H9 (cell line): ENCODE measurements at regions not wholly inside any gene's neighbourhood (a gene's known extent, or its start where the extent isn't known, plus 50 kb on each side); places are given as distances from the start of the nearest gene placed in this dataset.

Experiments
- DNase-seq: peaks from one replicate; pipeline ENCODE4 v3.0.0-alpha.2; 2017
- H2AFZ ChIP-seq: one replicate; pipeline ENCODE4 v1.6.1; 2013; ENCODE audit warnings: mild to moderate bottlenecking, low read length, control low read depth, moderate library complexity
- H2AK5ac ChIP-seq: 2 replicates; pipeline ENCODE4 v1.6.1; 2013; ENCODE audit warnings: low read length, control low read depth, mixed read lengths; ENCODE audit not compliant: insufficient read length
- H2BK120ac ChIP-seq: one replicate; pipeline ENCODE4 v1.6.1; 2013; ENCODE audit warnings: low read depth, mild to moderate bottlenecking, low read length, control low read depth, inconsistent platforms; ENCODE audit not compliant: poor library complexity, severe bottlenecking
- H2BK12ac ChIP-seq: 2 replicates; pipeline ENCODE4 v1.6.1; 2013; ENCODE audit warnings: low read length, control low read depth, mixed read lengths, low read depth; ENCODE audit not compliant: insufficient read length
- H2BK15ac ChIP-seq: 2 replicates; pipeline ENCODE4 v1.6.1; 2013; ENCODE audit warnings: low read depth, low read length, control low read depth
- H2BK20ac ChIP-seq: one replicate; pipeline ENCODE4 v1.6.1; 2013; ENCODE audit warnings: low read depth, mild to moderate bottlenecking, low read length, control low read depth, inconsistent platforms; ENCODE audit not compliant: poor library complexity, severe bottlenecking
- H2BK5ac ChIP-seq: 2 replicates; pipeline ENCODE4 v1.6.1; 2013; ENCODE audit warnings: low read length, control low read depth, mixed read lengths; ENCODE audit not compliant: insufficient read length
- H3K14ac ChIP-seq: 2 replicates; pipeline ENCODE4 v1.6.1; 2013; ENCODE audit warnings: low read length, control low read depth; ENCODE audit not compliant: insufficient read depth
- H3K18ac ChIP-seq: 2 replicates; pipeline ENCODE4 v1.6.1; 2013; ENCODE audit warnings: low read depth, mild to moderate bottlenecking, mixed read lengths, low read length, control low read depth; ENCODE audit not compliant: insufficient read length
- H3K23ac ChIP-seq: 2 replicates; pipeline ENCODE4 v1.6.1; 2013; ENCODE audit warnings: low read length, control low read depth, mixed read lengths, low read depth; ENCODE audit not compliant: insufficient read length
- H3K23me2 ChIP-seq: 2 replicates; pipeline ENCODE4 v1.6.1; 2013; ENCODE audit warnings: low read depth, mild to moderate bottlenecking, mixed read lengths, low read length, control low read depth; ENCODE audit not compliant: insufficient read length, poor library complexity, severe bottlenecking
- H3K27ac ChIP-seq: 2 replicates; pipeline ENCODE4 v1.5.1; 2013; ENCODE audit warnings: low read length, control low read depth, mixed read lengths, low read depth; ENCODE audit not compliant: insufficient read length
- H3K27me3 ChIP-seq: 2 replicates; pipeline ENCODE4 v1.6.1; 2013; ENCODE audit warnings: low read length, control low read depth, inconsistent platforms; ENCODE audit not compliant: insufficient read depth
- H3K4ac ChIP-seq: 2 replicates; pipeline ENCODE4 v1.6.1; 2013; ENCODE audit warnings: low read depth, mild to moderate bottlenecking, control low read depth, inconsistent platforms, low read length, moderate library complexity
- H3K4me1 ChIP-seq: 2 replicates; pipeline ENCODE4 v1.6.1; 2013; ENCODE audit warnings: low read length, control low read depth, inconsistent platforms; ENCODE audit not compliant: insufficient read depth
- H3K4me2 ChIP-seq: 2 replicates; pipeline ENCODE4 v1.6.1; 2013; ENCODE audit warnings: low read length, control low read depth, mixed read lengths; ENCODE audit not compliant: insufficient read length, insufficient read depth
- H3K56ac ChIP-seq: 2 replicates; pipeline ENCODE4 v1.6.1; 2013; ENCODE audit warnings: low read depth, mild to moderate bottlenecking, mixed read lengths, low read length, control low read depth; ENCODE audit not compliant: insufficient read length
- H3K79me1 ChIP-seq: 2 replicates; pipeline ENCODE4 v1.6.1; 2013; ENCODE audit warnings: low read depth, mild to moderate bottlenecking, moderate library complexity, low read length, control low read depth, inconsistent platforms; ENCODE audit not compliant: insufficient read depth, poor library complexity, severe bottlenecking
- H3K79me2 ChIP-seq: 2 replicates; pipeline ENCODE4 v1.6.1; 2013; ENCODE audit warnings: low read length, control low read depth, inconsistent platforms; ENCODE audit not compliant: insufficient read depth
- H3K9ac ChIP-seq: 2 replicates; pipeline ENCODE4 v1.6.1; 2013; ENCODE audit warnings: low read length, control low read depth, mixed read lengths; ENCODE audit not compliant: insufficient read length; ENCODE audit errors: extremely low read depth
- H3K9me3 ChIP-seq: one replicate; pipeline ENCODE4 v1.6.1; 2013; ENCODE audit warnings: low read depth, low read length, inconsistent platforms; ENCODE audit not compliant: control insufficient read depth
- H3T11ph ChIP-seq: one replicate; pipeline ENCODE4 v1.6.1; 2013; ENCODE audit warnings: mild to moderate bottlenecking, low read length, control low read depth, inconsistent platforms
- H4K20me1 ChIP-seq: one replicate; pipeline ENCODE4 v1.6.1; 2013; ENCODE audit not compliant: control insufficient read depth, insufficient read length, insufficient read depth
- H4K5ac ChIP-seq: 2 replicates; pipeline ENCODE4 v1.6.1; 2013; ENCODE audit warnings: low read depth, mild to moderate bottlenecking, mixed read lengths, low read length, control low read depth; ENCODE audit not compliant: insufficient read length
- H4K8ac ChIP-seq: replicated peaks from 2 replicates; pipeline ENCODE4 v1.6.1; 2013; ENCODE audit warnings: low read length, control low read depth, mixed read lengths, low read depth; ENCODE audit not compliant: insufficient read length
- H4K91ac ChIP-seq: 2 replicates; pipeline ENCODE4 v1.6.1; 2013; ENCODE audit warnings: low read depth, mild to moderate bottlenecking, moderate library complexity, mixed read lengths, low read length, control low read depth; ENCODE audit not compliant: insufficient read length
- H3K27ac Mint-ChIP-seq, 3 experiments: 2 replicates in 2 of 3; 3 replicates in 1 of 3; pipeline ENCODE4 v1.8.0; 2020 to 2021; ENCODE audit warnings: mixed read lengths in 3 of 3, mild to moderate bottlenecking in 1 of 3, moderate library complexity in 1 of 3
- H3K27me3 Mint-ChIP-seq: 2 replicates; pipeline ENCODE4 v1.8.0; 2021; ENCODE audit warnings: low read depth, mild to moderate bottlenecking, moderate library complexity, mixed read lengths
- H3K36me3 Mint-ChIP-seq, 3 experiments: 2 replicates in 2 of 3; 3 replicates in 1 of 3; pipeline ENCODE4 v1.8.0; 2020 to 2021; ENCODE audit warnings: low read depth in 3 of 3, mixed read lengths in 3 of 3; ENCODE audit not compliant: insufficient read depth in 1 of 3
- H3K4me1 Mint-ChIP-seq, 2 experiments: 2 replicates each; pipeline ENCODE4 v1.8.0; 2020; ENCODE audit warnings: mixed read lengths in 2 of 2
- H3K4me3 Mint-ChIP-seq, 2 experiments: 2 replicates in 1 of 2; 3 replicates in 1 of 2; pipeline ENCODE4 v1.8.0; 2020 to 2021; ENCODE audit warnings: mild to moderate bottlenecking in 2 of 2, mixed read lengths in 2 of 2, moderate library complexity in 1 of 2
- H3K9me3 Mint-ChIP-seq, 2 experiments: 2 replicates in 1 of 2; 3 replicates in 1 of 2; pipeline ENCODE4 v1.8.0; 2020; ENCODE audit warnings: mild to moderate bottlenecking in 2 of 2, mixed read lengths in 2 of 2, moderate library complexity in 1 of 2
- WGBS: extraction: QIAGEN DNeasy Blood & Tissue Kit; methylation state at CpG from one replicate; pipeline ENCODE4 v1.1.7; 2013; ENCODE audit warnings: missing lambda C conversion rate, low lambda C conversion rate, mixed read lengths; ENCODE audit not compliant: insufficient read length; ENCODE audit errors: extremely low coverage; 5-methylcytosine and 5-hydroxymethylcytosine counted together
- TF ChIP-seq, protein P1 (sequence below): fragments of 200-600 bp; sonication (generic); conservative IDR thresholded peaks from 3 replicates; pipeline ENCODE4 v1.8.0; 2021; ENCODE audit warnings: antibody characterized with exemption, mild to moderate bottlenecking

DNA sequence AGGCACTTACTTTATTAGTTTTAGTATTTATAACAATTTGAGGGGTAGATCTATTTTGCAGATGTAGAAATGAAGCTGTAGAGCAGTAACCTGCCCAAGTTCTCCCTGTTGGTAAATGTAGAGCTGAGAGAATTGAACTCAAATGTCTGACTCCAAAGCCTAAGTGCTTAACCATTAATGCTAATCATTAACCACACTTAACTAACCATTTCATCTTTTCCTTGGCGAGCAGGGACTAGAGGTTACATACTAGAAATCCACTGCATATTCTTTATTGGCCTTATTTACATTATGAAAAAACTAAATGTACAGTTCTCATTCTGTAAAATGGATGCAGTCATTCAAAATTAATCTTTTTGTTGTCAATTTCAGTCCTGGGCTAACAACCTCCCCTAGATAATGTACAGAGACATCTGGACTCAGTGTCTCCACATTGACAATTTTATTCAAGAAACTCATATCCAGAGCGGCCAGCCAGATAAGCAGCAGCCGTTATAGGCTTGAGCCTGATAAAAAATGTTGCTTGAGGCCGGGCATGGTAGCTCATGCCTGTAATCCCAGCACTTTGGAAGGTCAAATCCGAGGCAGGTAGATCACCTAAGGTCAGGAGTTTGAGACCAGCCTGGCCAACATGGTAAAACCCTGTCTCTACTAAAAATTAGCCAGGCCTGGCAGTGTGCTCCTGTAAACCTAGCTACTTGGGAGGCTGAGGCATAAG, 76.7 kb upstream of the PICALM start:
- Histone ChIP-seq H2BK5ac (no peak overlapping the region), H3K14ac (no peak overlapping the region), H2BK120ac (no peak overlapping the region), H3K79me2 (no peaks in the 10 kb centered on the region), H4K8ac (no peak overlapping the region), H2AK5ac (no peak overlapping the region), H2BK12ac (no peak overlapping the region), H3K23me2 (no peaks in the 10 kb centered on the region), H4K20me1 (no peaks in the 10 kb centered on the region), H3K4me2 (no peak overlapping the region), H3T11ph (no peak overlapping the region), H3K4ac (no peak overlapping the region), H4K91ac (no peak overlapping the region), H4K5ac (no peak overlapping the region), H3K27ac (no peak overlapping the region), H3K4me1 (peaks cover 4% of the 10 kb centered on the region; the same call in 1 of the 2 replicates), H2BK20ac (no peak overlapping the region), H2AFZ (no peak overlapping the region), H3K9ac (no peak overlapping the region), H3K27me3 (no peaks in the 10 kb centered on the region), H3K79me1 (no peaks in the 10 kb centered on the region), H3K9me3 (no peaks in the 10 kb centered on the region), H3K56ac (no peak overlapping the region), H2BK15ac (no peak overlapping the region), H3K18ac (no peak overlapping the region), H3K23ac (no peak overlapping the region)
- TF ChIP-seq, protein P1, sequence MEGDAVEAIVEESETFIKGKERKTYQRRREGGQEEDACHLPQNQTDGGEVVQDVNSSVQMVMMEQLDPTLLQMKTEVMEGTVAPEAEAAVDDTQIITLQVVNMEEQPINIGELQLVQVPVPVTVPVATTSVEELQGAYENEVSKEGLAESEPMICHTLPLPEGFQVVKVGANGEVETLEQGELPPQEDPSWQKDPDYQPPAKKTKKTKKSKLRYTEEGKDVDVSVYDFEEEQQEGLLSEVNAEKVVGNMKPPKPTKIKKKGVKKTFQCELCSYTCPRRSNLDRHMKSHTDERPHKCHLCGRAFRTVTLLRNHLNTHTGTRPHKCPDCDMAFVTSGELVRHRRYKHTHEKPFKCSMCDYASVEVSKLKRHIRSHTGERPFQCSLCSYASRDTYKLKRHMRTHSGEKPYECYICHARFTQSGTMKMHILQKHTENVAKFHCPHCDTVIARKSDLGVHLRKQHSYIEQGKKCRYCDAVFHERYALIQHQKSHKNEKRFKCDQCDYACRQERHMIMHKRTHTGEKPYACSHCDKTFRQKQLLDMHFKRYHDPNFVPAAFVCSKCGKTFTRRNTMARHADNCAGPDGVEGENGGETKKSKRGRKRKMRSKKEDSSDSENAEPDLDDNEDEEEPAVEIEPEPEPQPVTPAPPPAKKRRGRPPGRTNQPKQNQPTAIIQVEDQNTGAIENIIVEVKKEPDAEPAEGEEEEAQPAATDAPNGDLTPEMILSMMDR, result no peak
- WGBS, result no CpG with 5 or more reads among the region's 5 CpGs
- Mint-ChIP-seq H3K4me3 (no peak overlapping the region), H3K27ac (no peak overlapping the region), H3K4me1 (peaks cover 7 to 15% of the 10 kb centered on the region in 2 experiments), H3K36me3 (no peaks in the 10 kb centered on the region), H3K27me3 (no peaks in the 10 kb centered on the region), H3K9me3 (no peaks in the 10 kb centered on the region)
- no peak for DNase-seq
